H1 (cell line): ENCODE measurements at regions not wholly inside any gene's neighbourhood (a gene's known extent, or its start where the extent isn't known, plus 50 kb on each side); places are given as distances from the start of the nearest gene placed in this dataset.

Experiments
- CHD1 ChIP-seq: IDR thresholded peaks from 2 replicates; pipeline ENCODE4 v1.6.1; 2012; ENCODE audit warnings: low read depth, low read length, improper control_type of control experiment
- CTCF ChIP-seq, 3 experiments: IDR thresholded peaks; 1 replicate in 2 of 3; 2 replicates in 1 of 3; pipeline versions ENCODE4 v1.5.1 to v1.6.1; 2011; ENCODE audit warnings: low read length in 3 of 3, mild to moderate bottlenecking in 3 of 3, inconsistent platforms in 2 of 3, low read depth in 1 of 3, moderate library complexity in 1 of 3; ENCODE audit not compliant: insufficient read depth in 1 of 3; ENCODE audit errors: control extremely low read depth in 1 of 3
- EP300 ChIP-seq, 2 experiments: IDR thresholded peaks; 1 replicate in 1 of 2; 2 replicates in 1 of 2; pipeline ENCODE4 v1.6.1; 2011 to 2012; ENCODE audit warnings: low read depth in 2 of 2, low read length in 2 of 2, mild to moderate bottlenecking in 2 of 2, borderline replicate concordance in 1 of 2, inconsistent platforms in 1 of 2, moderate library complexity in 1 of 2
- EZH2 ChIP-seq: fragments of 200-600 bp; sonication (generic); IDR thresholded peaks from 2 replicates; pipeline ENCODE4 v1.7.1; 2012; ENCODE audit warnings: low read depth, mild to moderate bottlenecking, moderate library complexity, low read length, inconsistent platforms; ENCODE audit not compliant: severe bottlenecking
- GABPA ChIP-seq: IDR thresholded peaks from 2 replicates; pipeline ENCODE4 v1.6.1; 2011; ENCODE audit warnings: mild to moderate bottlenecking, low read length, moderate library complexity, borderline replicate concordance; ENCODE audit not compliant: insufficient read depth
- KDM1A ChIP-seq: fragments of 200-600, 300-600 bp; sonication (generic); IDR thresholded peaks from 2 replicates; pipeline ENCODE4 v1.7.1; 2016; ENCODE audit warnings: mild to moderate bottlenecking, low read length, borderline replicate concordance
- POLR2A ChIP-seq, 2 experiments: IDR thresholded peaks; 1 replicate in 1 of 2; 2 replicates in 1 of 2; pipeline ENCODE4 v1.6.1; 2011; ENCODE audit warnings: low read depth in 2 of 2, low read length in 2 of 2, mild to moderate bottlenecking in 2 of 2; ENCODE audit errors: control extremely low read depth in 1 of 2
- POLR2AphosphoS5 ChIP-seq: IDR thresholded peaks from 2 replicates; pipeline ENCODE4 v1.6.1; 2011; ENCODE audit warnings: low read depth, low read length
- SIN3A ChIP-seq, 2 experiments: IDR thresholded peaks in 1 of 2; conservative IDR thresholded peaks in 1 of 2; 2 replicates each; pipeline ENCODE4 v1.6.1; 2011 to 2012; ENCODE audit warnings: low read length in 2 of 2, improper control_type of control experiment in 1 of 2, low read depth in 1 of 2, mild to moderate bottlenecking in 1 of 2
- TEAD4 ChIP-seq: IDR thresholded peaks from 2 replicates; pipeline ENCODE4 v1.6.1; 2012; ENCODE audit warnings: low read depth, low read length, inconsistent platforms, mixed read lengths
- ZNF274 ChIP-seq: IDR thresholded peaks from 2 replicates; pipeline ENCODE4 v1.7.0; 2012; ENCODE audit warnings: low read length, borderline replicate concordance; ENCODE audit errors: extremely low read depth
- TF ChIP-seq, protein P1 (sequence below): IDR thresholded peaks from 2 replicates; pipeline ENCODE4 v1.6.1; 2012; ENCODE audit warnings: low read length, inconsistent platforms

- TF ChIP-seq CTCF (IDR thresholded peaks at IDR 0.05; ENCODE audit: control extremely low read depth in 1 of 3, insufficient read depth in 1 of 3, low read depth in 1 of 3, low read length in 3 of 3) (no peak), TEAD4 (no peak), SIN3A (conservative IDR thresholded peaks at IDR 0.05 in 1 of 2, IDR thresholded peaks at IDR 0.05 in 1 of 2; ENCODE audit: low read depth in 1 of 2, low read length in 2 of 2) (no peak), EP300 (IDR thresholded peaks at IDR 0.05; ENCODE audit: borderline replicate concordance in 1 of 2, low read depth in 2 of 2, low read length in 2 of 2) (no peak), GABPA (no peak), POLR2AphosphoS5 (no peak), CHD1 (no peak), KDM1A (no peak), POLR2A (IDR thresholded peaks at IDR 0.05; ENCODE audit: control extremely low read depth in 1 of 2, low read depth in 2 of 2, low read length in 2 of 2) (no peak), EZH2 (no peak), ZNF274 (no peak)
- TF ChIP-seq, protein P1, sequence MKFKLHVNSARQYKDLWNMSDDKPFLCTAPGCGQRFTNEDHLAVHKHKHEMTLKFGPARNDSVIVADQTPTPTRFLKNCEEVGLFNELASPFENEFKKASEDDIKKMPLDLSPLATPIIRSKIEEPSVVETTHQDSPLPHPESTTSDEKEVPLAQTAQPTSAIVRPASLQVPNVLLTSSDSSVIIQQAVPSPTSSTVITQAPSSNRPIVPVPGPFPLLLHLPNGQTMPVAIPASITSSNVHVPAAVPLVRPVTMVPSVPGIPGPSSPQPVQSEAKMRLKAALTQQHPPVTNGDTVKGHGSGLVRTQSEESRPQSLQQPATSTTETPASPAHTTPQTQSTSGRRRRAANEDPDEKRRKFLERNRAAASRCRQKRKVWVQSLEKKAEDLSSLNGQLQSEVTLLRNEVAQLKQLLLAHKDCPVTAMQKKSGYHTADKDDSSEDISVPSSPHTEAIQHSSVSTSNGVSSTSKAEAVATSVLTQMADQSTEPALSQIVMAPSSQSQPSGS = no peak
Measured at GRCh38 chr1:30377230-30378002, 346.0 kb downstream of the MATN1 start.
